K562 (cell line): ENCODE measurements at regions not wholly inside any gene's neighbourhood (a gene's known extent, or its start where the extent isn't known, plus 50 kb on each side); places are given as distances from the start of the nearest gene placed in this dataset.

Source experiments
- ASH1L ChIP-seq: fragments of 450-650 bp; IDR thresholded peaks from 2 replicates; pipeline ENCODE4 v1.6.1; 2018; ENCODE audit warnings: borderline replicate concordance, mild to moderate bottlenecking, low read depth; ENCODE audit not compliant: partially characterized antibody
- ATF4 ChIP-seq: fragments of 450-650 bp; formaldehyde crosslinking; IDR thresholded peaks from 2 replicates; pipeline ENCODE4 v1.4.0; 2022; ENCODE audit warnings: mild to moderate bottlenecking, moderate library complexity
- ATF7 ChIP-seq: fragments of 450-650 bp; IDR thresholded peaks from 2 replicates; pipeline ENCODE4 v1.7.1; 2014; ENCODE audit warnings: mild to moderate bottlenecking, moderate library complexity
- BACH1 ChIP-seq: fragments of 200-800 bp; sonication (Bioruptor generic); IDR thresholded peaks from 2 replicates; pipeline ENCODE4 v1.6.1; 2016; ENCODE audit warnings: missing genetic modification characterization, missing compliant biosample characterization
- CEBPG ChIP-seq, 3 experiments: fragments of 200-800 bp in 1 of 3; sonication (Bioruptor generic) in 1 of 3; sonication (generic) in 1 of 3; formaldehyde crosslinking in 1 of 3; IDR thresholded peaks in 2 of 3; conservative IDR thresholded peaks in 1 of 3; 2 replicates each; pipeline versions ENCODE4 v1.6.1 to v1.8.0; 2016 to 2022; ENCODE audit warnings: missing compliant biosample characterization in 2 of 3, missing genetic modification characterization in 2 of 3, mild to moderate bottlenecking in 1 of 3, missing genetic modification reagents in 1 of 3
- DEAF1 ChIP-seq: fragments of 450-650 bp; formaldehyde crosslinking; IDR thresholded peaks from 2 replicates; pipeline ENCODE4 v1.4.0; 2020; ENCODE audit warnings: mild to moderate bottlenecking, moderate library complexity
- EP300 ChIP-seq: IDR thresholded peaks from 2 replicates; pipeline ENCODE4 v1.6.1; 2012; ENCODE audit warnings: low read length, improper control_type of control experiment
- FOXA3 ChIP-seq, 2 experiments: fragments of 450-650 bp in 1 of 2; sonication (generic) in 1 of 2; formaldehyde crosslinking; IDR thresholded peaks in 1 of 2; conservative IDR thresholded peaks in 1 of 2; 2 replicates each; pipeline versions ENCODE4 v1.4.0 to v1.8.0; 2020 to 2022; ENCODE audit warnings: mild to moderate bottlenecking in 2 of 2, missing genetic modification reagents in 1 of 2
- MEIS2 ChIP-seq: fragments of 450-650 bp; IDR thresholded peaks from 2 replicates; pipeline ENCODE4 v1.6.1; 2014; ENCODE audit warnings: mild to moderate bottlenecking; ENCODE audit not compliant: partially characterized antibody
- NR2F6 ChIP-seq: fragments of 450-650 bp; formaldehyde crosslinking; IDR thresholded peaks from 2 replicates; pipeline ENCODE4 v1.4.0; 2020; ENCODE audit warnings: mild to moderate bottlenecking
- PBX2 ChIP-seq, 2 experiments: IDR thresholded peaks in 1 of 2; conservative IDR thresholded peaks in 1 of 2; 2 replicates each; pipeline ENCODE4 v1.6.1; 2016; ENCODE audit warnings: low read depth in 2 of 2, mild to moderate bottlenecking in 1 of 2, missing compliant biosample characterization in 1 of 2, missing genetic modification characterization in 1 of 2, moderate library complexity in 1 of 2
- PHF8 ChIP-seq: fragments of 200-600 bp; sonication (generic); IDR thresholded peaks from 2 replicates; pipeline ENCODE4 v1.6.1; 2012; ENCODE audit warnings: mixed run types, mild to moderate bottlenecking, inconsistent platforms, low read length, moderate library complexity, borderline replicate concordance
- PKNOX1 ChIP-seq: fragments of 450-650 bp; IDR thresholded peaks from 2 replicates; pipeline ENCODE4 v1.6.1; 2016
- TEAD4 ChIP-seq, 2 experiments: sonication (generic) in 1 of 2; formaldehyde crosslinking in 1 of 2; IDR thresholded peaks; 2 replicates each; pipeline versions ENCODE4 v1.6.1 to v1.8.0; 2012 to 2022; ENCODE audit warnings: borderline replicate concordance in 1 of 2, inconsistent platforms in 1 of 2, low read length in 1 of 2, mild to moderate bottlenecking in 1 of 2, missing genetic modification reagents in 1 of 2
- ZKSCAN8 ChIP-seq: fragments of 200-800 bp; sonication (Bioruptor generic); IDR thresholded peaks from 2 replicates; pipeline ENCODE4 v1.6.1; 2016; ENCODE audit warnings: missing genetic modification characterization, missing compliant biosample characterization
- ZNF175 ChIP-seq: fragments of 200-800 bp; sonication (Bioruptor generic); IDR thresholded peaks from 2 replicates; pipeline ENCODE4 v1.6.1; 2016; ENCODE audit warnings: low read depth, mild to moderate bottlenecking, missing genetic modification characterization, missing compliant biosample characterization
- ZNF384 ChIP-seq: IDR thresholded peaks from 2 replicates; pipeline ENCODE4 v1.6.1; 2012; ENCODE audit warnings: low read depth, low read length, improper control_type of control experiment
- ZNF589 ChIP-seq: fragments of 200-800 bp; sonication (Bioruptor generic); IDR thresholded peaks from 2 replicates; pipeline ENCODE4 v1.6.1; 2016; ENCODE audit warnings: low read depth, missing genetic modification characterization, missing compliant biosample characterization

GRCh38 chr2:173766537-173767289, 198.5 kb downstream of the SP3 start (continued):
- TF ChIP-seq PBX2 (CRISPR knock-in tag; IDR thresholded peaks at IDR 0.05; ENCODE audit: low read depth) (no peak), PBX2 (tag; conservative IDR thresholded peaks at IDR 0.05; ENCODE audit: low read depth) (0 out of 2 replicates have a peak, but pooled peaks have one; percentile 22), ASH1L (no peak), ATF7 (peak; percentile 59; the same call in 1 of the 2 replicates), ZKSCAN8 (CRISPR knock-in tag) (peak; percentile 29; the same call in 1 of the 2 replicates), ZNF384 (no peak), CEBPG (CRISPR knock-in tag; IDR thresholded peaks at IDR 0.05) (peak; percentile 72), CEBPG (tag; conservative IDR thresholded peaks at IDR 0.05 in 1 of 2, IDR thresholded peaks at IDR 0.05 in 1 of 2) (peak in 1 of 2 experiments; percentile 96; a peak in 3 of 4 replicates), EP300 (peak; percentile 33; the same call in 1 of the 2 replicates), PKNOX1 (peak; percentile 47; the same call in 1 of the 2 replicates), DEAF1 (CRISPR knock-in tag) (no peak), ZNF589 (CRISPR knock-in tag) (0 out of 2 replicates have a peak, but pooled peaks have one; percentile 35), FOXA3 (CRISPR knock-in tag; conservative IDR thresholded peaks at IDR 0.05 in 1 of 2, IDR thresholded peaks at IDR 0.05 in 1 of 2) (peak in 1 of 2 experiments; percentile 68; a peak in 2 of 4 replicates), ZNF175 (0 out of 2 replicates have a peak, but pooled peaks have one; percentile 40), ATF4 (CRISPR knock-in tag) (peak; percentile 92), NR2F6 (no peak), PHF8 (no peak), TEAD4 (IDR thresholded peaks at IDR 0.05; ENCODE audit: low read length) (peak; percentile 20; the same call in 1 of the 2 replicates), TEAD4 (CRISPR knock-in tag; IDR thresholded peaks at IDR 0.05; ENCODE audit: borderline replicate concordance) (no peak), BACH1 (peak; percentile 34; the same call in 1 of the 2 replicates), MEIS2 (peak; percentile 61)
